ENCODE measurements at regions not wholly inside any gene's neighbourhood (a gene's known extent, or its start where the extent isn't known, plus 50 kb on each side); places are given as distances from the start of the nearest gene placed in this dataset.

GRCh38 chr5:158135682-158136179 is 276.8 kb upstream of the CLINT1 start:
- TF ChIP-seq CTCF (conservative IDR thresholded peaks at IDR 0.05; ENCODE audit: low read depth, low read length) (no peak), EZH2 (IDR thresholded peaks at IDR 0.05; ENCODE audit: low read length, unreplicated experiment) (no peak)

All from PC-3 (cell line).